Activated naive CD4-positive, alpha-beta T cell treated with anti-CD3 and anti-CD28 coated beads, Interleukin-2, amount 10 ng/mL, durations not matched to agents 7 days and 5 days (primary cell): ENCODE measurements at regions not wholly inside any gene's neighbourhood (a gene's known extent, or its start where the extent isn't known, plus 50 kb on each side); places are given as distances from the start of the nearest gene placed in this dataset.
A peak's percentile ranks its signal among the peaks of the same experiment; 100 is the strongest.
"Not testable (repeated sequence)": the region's sequence is repeated elsewhere in the genome, so short reads cannot be mapped to it uniquely, and the experiment has no call there.

Experiments
- CTCF ChIA-PET: fragments of 350-600 bp; sonication (Branson Sonifier 250); formaldehyde crosslinking; loops from one replicate; lab custom pipeline; 2021; ENCODE audit warnings: antibody characterized with exemption; lab: Charles Lee
- DNase-seq: peaks from one replicate; pipeline ENCODE4 v3.0.0-alpha.2; 2020
- H3K27ac Mint-ChIP-seq: one replicate; pipeline ENCODE4 v1.8.0; 2021; ENCODE audit warnings: mild to moderate bottlenecking, moderate library complexity, mixed read lengths
- H3K27me3 Mint-ChIP-seq: one replicate; pipeline ENCODE4 v1.8.0; 2021; ENCODE audit warnings: mild to moderate bottlenecking, mixed read lengths
- H3K36me3 Mint-ChIP-seq: one replicate; pipeline ENCODE4 v1.8.0; 2021; ENCODE audit warnings: mixed read lengths
- H3K4me1 Mint-ChIP-seq: one replicate; pipeline ENCODE4 v1.8.0; 2021; ENCODE audit warnings: mixed read lengths
- H3K4me3 Mint-ChIP-seq: one replicate; pipeline ENCODE4 v1.8.0; 2021; ENCODE audit warnings: mild to moderate bottlenecking, moderate library complexity, mixed read lengths
- H3K9me3 Mint-ChIP-seq: one replicate; pipeline ENCODE4 v1.8.0; 2021; ENCODE audit warnings: mixed read lengths

GRCh38 chr2:194486326-194486725 lies 1170.7 kb upstream of the SLC39A10 start:
- no peak overlapping the region for H3K4me3 Mint-ChIP-seq
- no peaks in the 10 kb centered on the region for H3K27me3 Mint-ChIP-seq
- no peak overlapping the region for H3K27ac Mint-ChIP-seq
- CTCF ChIA-PET: no interaction called here
- no peak for DNase-seq
- H3K4me1 Mint-ChIP-seq: no peaks in the 10 kb centered on the region
- H3K9me3 Mint-ChIP-seq: no peaks in the 10 kb centered on the region
- H3K36me3 Mint-ChIP-seq: no peaks in the 10 kb centered on the region

GRCh38 chr2:194483041-194483440 lies 1174.0 kb upstream of the SLC39A10 start:
- Mint-ChIP-seq H3K4me1 (no peaks in the 10 kb centered on the region), H3K36me3 (no peaks in the 10 kb centered on the region), H3K27ac (no peak overlapping the region), H3K4me3 (no peak overlapping the region), H3K27me3 (no peaks in the 10 kb centered on the region), H3K9me3 (no peaks in the 10 kb centered on the region)
- no peak for DNase-seq
- CTCF ChIA-PET: no interaction called here

GRCh38 chr2:194465641-194466040 lies 1191.4 kb upstream of the SLC39A10 start:
- H3K9me3 Mint-ChIP-seq: no peaks in the 10 kb centered on the region
- H3K4me1 Mint-ChIP-seq: no peaks in the 10 kb centered on the region
- DNase-seq: no peak
- no peaks in the 10 kb centered on the region for H3K36me3 Mint-ChIP-seq
- H3K4me3 Mint-ChIP-seq: no peak overlapping the region
- CTCF ChIA-PET: interaction anchor here (1.0 kb wide), 1 partner anchor 1200 kb away, joined by 3 read pairs; no protein-coding TSS in a partner anchor
- no peaks in the 10 kb centered on the region for H3K27me3 Mint-ChIP-seq
- peak overlapping the region; percentile 1 for H3K27ac Mint-ChIP-seq

GRCh38 chr2:194464964-194465638 lies 1191.9 kb upstream of the SLC39A10 start:
- Mint-ChIP-seq H3K27ac (no peak overlapping the region), H3K9me3 (no peaks in the 10 kb centered on the region), H3K27me3 (no peaks in the 10 kb centered on the region), H3K36me3 (no peaks in the 10 kb centered on the region), H3K4me1 (no peaks in the 10 kb centered on the region), H3K4me3 (no peak overlapping the region)
- CTCF ChIA-PET: interaction anchor here (1.0 kb wide), 1 partner anchor 1201 kb away, joined by 3 read pairs; no protein-coding TSS in a partner anchor
- peak; percentile 26 for DNase-seq

GRCh38 chr2:194462883-194463282 lies 1194.1 kb upstream of the SLC39A10 start:
- H3K4me3 Mint-ChIP-seq, H3K27me3 Mint-ChIP-seq, CTCF ChIA-PET, H3K9me3 Mint-ChIP-seq, DNase-seq, H3K4me1 Mint-ChIP-seq, H3K27ac Mint-ChIP-seq, H3K36me3 Mint-ChIP-seq: not testable (repeated sequence)

GRCh38 chr2:194455358-194455757 lies 1201.7 kb upstream of the SLC39A10 start:
- H3K36me3 Mint-ChIP-seq: no peaks in the 10 kb centered on the region
- DNase-seq: no peak
- no peaks in the 10 kb centered on the region for H3K4me1 Mint-ChIP-seq
- H3K9me3 Mint-ChIP-seq: no peaks in the 10 kb centered on the region
- H3K4me3 Mint-ChIP-seq: no peak overlapping the region
- CTCF ChIA-PET: no interaction called here
- no peaks in the 10 kb centered on the region for H3K27me3 Mint-ChIP-seq
- no peak overlapping the region for H3K27ac Mint-ChIP-seq

GRCh38 chr2:194452504-194452903 lies 1204.5 kb upstream of the SLC39A10 start:
- DNase-seq: no peak
- H3K27me3 Mint-ChIP-seq: no peaks in the 10 kb centered on the region
- H3K9me3 Mint-ChIP-seq: no peaks in the 10 kb centered on the region
- no peaks in the 10 kb centered on the region for H3K4me1 Mint-ChIP-seq
- no peak overlapping the region for H3K4me3 Mint-ChIP-seq
- H3K27ac Mint-ChIP-seq: no peak overlapping the region
- CTCF ChIA-PET: no interaction called here
- H3K36me3 Mint-ChIP-seq: no peaks in the 10 kb centered on the region

GRCh38 chr2:194445226-194445625 lies 1211.8 kb upstream of the SLC39A10 start:
- H3K4me3 Mint-ChIP-seq: no peak overlapping the region
- H3K9me3 Mint-ChIP-seq: peaks cover 4% of the 10 kb centered on the region
- DNase-seq: no peak
- no peaks in the 10 kb centered on the region for H3K4me1 Mint-ChIP-seq
- no peaks in the 10 kb centered on the region for H3K36me3 Mint-ChIP-seq
- no peaks in the 10 kb centered on the region for H3K27me3 Mint-ChIP-seq
- CTCF ChIA-PET: no interaction called here
- H3K27ac Mint-ChIP-seq: no peak overlapping the region

- no peak overlapping the region for H3K27ac Mint-ChIP-seq
- CTCF ChIA-PET: no interaction called here
- H3K9me3 Mint-ChIP-seq: peaks cover 6% of the 10 kb centered on the region
- H3K36me3 Mint-ChIP-seq: no peaks in the 10 kb centered on the region
- no peak for DNase-seq
- H3K27me3 Mint-ChIP-seq: no peaks in the 10 kb centered on the region
- no peak overlapping the region for H3K4me3 Mint-ChIP-seq
- H3K4me1 Mint-ChIP-seq: no peaks in the 10 kb centered on the region
Observed at GRCh38 chr2:194443926-194444325, 1213.1 kb upstream of the SLC39A10 start.

- CTCF ChIA-PET: no interaction called here
- Mint-ChIP-seq H3K36me3 (no peaks in the 10 kb centered on the region), H3K27me3 (no peaks in the 10 kb centered on the region), H3K4me1 (no peaks in the 10 kb centered on the region), H3K9me3 (no peaks in the 10 kb centered on the region), H3K4me3 (no peak overlapping the region), H3K27ac (no peak overlapping the region)
- no peak for DNase-seq
Observed at GRCh38 chr2:194424683-194425209, 1232.3 kb upstream of the SLC39A10 start.

GRCh38 chr2:194411221-194411620 lies 1245.8 kb upstream of the SLC39A10 start:
- Mint-ChIP-seq H3K4me3 (no peak overlapping the region), H3K27ac (no peak overlapping the region), H3K27me3 (no peaks in the 10 kb centered on the region), H3K4me1 (no peaks in the 10 kb centered on the region), H3K36me3 (no peaks in the 10 kb centered on the region), H3K9me3 (no peaks in the 10 kb centered on the region)
- no peak for DNase-seq
- CTCF ChIA-PET: no interaction called here

GRCh38 chr2:194395818-194396217 lies 1261.2 kb upstream of the SLC39A10 start:
- H3K36me3 Mint-ChIP-seq: no peaks in the 10 kb centered on the region
- CTCF ChIA-PET: no interaction called here

GRCh38 chr2:194385376-194385775 lies 1271.7 kb upstream of the SLC39A10 start:
- Mint-ChIP-seq H3K4me3 (no peak overlapping the region), H3K36me3 (no peaks in the 10 kb centered on the region), H3K27me3 (no peaks in the 10 kb centered on the region), H3K27ac (no peak overlapping the region), H3K9me3 (peaks cover 10% of the 10 kb centered on the region), H3K4me1 (no peaks in the 10 kb centered on the region)
- DNase-seq: no peak
- CTCF ChIA-PET: no interaction called here

More at GRCh38 chr2:194395818-194396217, 1261.2 kb upstream of the SLC39A10 start:
- H3K27ac Mint-ChIP-seq: no peak overlapping the region
- no peaks in the 10 kb centered on the region for H3K9me3 Mint-ChIP-seq
- no peak for DNase-seq
- H3K4me3 Mint-ChIP-seq: no peak overlapping the region
- H3K4me1 Mint-ChIP-seq: no peaks in the 10 kb centered on the region
- H3K27me3 Mint-ChIP-seq: no peaks in the 10 kb centered on the region

GRCh38 chr2:194383401-194383800 lies 1273.6 kb upstream of the SLC39A10 start:
- no peaks in the 10 kb centered on the region for H3K4me1 Mint-ChIP-seq
- no peak for DNase-seq
- no peaks in the 10 kb centered on the region for H3K27me3 Mint-ChIP-seq
- H3K27ac Mint-ChIP-seq: no peak overlapping the region
- H3K36me3 Mint-ChIP-seq: no peaks in the 10 kb centered on the region
- peaks cover 10% of the 10 kb centered on the region for H3K9me3 Mint-ChIP-seq
- no peak overlapping the region for H3K4me3 Mint-ChIP-seq
- CTCF ChIA-PET: no interaction called here

- Mint-ChIP-seq H3K4me1 (no peaks in the 10 kb centered on the region), H3K4me3 (no peak overlapping the region), H3K27ac (no peak overlapping the region), H3K9me3 (peaks cover 10% of the 10 kb centered on the region), H3K36me3 (no peaks in the 10 kb centered on the region), H3K27me3 (no peaks in the 10 kb centered on the region)
- no peak for DNase-seq
- CTCF ChIA-PET: no interaction called here
Observed at GRCh38 chr2:194382221-194382620, 1274.8 kb upstream of the SLC39A10 start.
